ENCODE measurements at regions not wholly inside any gene's neighbourhood (a gene's known extent, or its start where the extent isn't known, plus 50 kb on each side); places are given as distances from the start of the nearest gene placed in this dataset.
A peak's percentile ranks its signal among the peaks of the same experiment; 100 is the strongest.
"Not testable (repeated sequence)": the region's sequence is repeated elsewhere in the genome, so short reads cannot be mapped to it uniquely, and the experiment has no call there.

DNA sequence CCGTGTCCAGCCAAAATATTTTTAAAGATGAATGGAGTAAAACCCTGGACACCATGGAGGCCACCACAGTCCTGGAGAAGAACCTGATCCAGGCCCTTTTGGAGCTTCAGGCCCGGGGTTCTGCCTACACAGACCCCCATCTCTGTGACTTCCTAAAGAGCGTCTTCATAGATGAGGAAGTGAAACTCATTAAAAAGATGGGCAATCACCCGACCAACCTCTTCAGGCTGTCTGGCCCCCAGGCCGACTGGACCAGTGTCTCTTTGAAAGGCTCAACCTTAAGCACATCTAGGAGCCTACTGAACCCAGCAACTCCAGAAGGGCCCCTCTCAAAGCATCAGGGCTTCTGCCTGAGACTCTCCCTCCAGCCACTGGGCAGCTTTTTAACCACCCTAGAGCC, 107.9 kb upstream of the FAM174B start:
- DNase-seq = no peak

DNA sequence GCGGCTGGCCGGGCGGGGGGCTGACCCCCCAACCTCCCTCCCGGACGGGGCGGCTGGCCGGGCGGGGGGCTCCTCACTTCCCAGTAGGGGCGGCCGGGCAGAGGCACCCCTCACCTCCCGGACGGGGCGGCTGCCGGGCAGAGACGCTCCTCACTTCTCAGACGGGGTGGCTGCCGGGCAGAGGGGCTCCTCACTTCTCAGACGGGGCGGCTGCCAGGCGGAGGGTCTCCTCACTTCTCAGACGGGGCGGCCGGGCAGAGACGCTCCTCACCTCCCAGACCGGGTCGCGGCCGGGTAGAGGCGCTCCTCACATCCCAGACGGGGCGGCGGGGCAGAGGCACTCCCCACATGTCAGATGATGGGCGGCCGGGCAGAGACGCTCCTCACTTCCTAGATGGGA, 112.6 kb upstream of the FAM174B start:
- not testable (repeated sequence) for DNase-seq

DNA sequence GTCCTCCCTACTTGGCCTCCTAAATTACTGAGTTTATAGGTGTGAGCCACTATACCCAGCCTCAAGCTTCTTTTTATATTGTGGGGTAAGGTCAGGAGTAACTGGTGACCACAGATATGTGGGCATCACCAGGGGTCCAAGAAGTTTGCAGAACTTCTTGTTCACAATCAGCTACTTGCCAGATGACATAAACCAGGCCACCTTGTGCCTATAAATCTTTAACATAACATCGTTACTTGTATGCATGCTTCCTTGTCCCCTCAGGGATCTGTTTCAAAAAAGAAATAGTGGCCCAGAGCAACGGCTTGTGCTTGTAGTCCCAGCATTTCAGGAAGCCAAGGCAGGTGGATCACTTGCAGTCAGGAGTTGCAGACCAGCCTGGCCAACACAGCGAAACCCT, 115.1 kb upstream of the FAM174B start:
- no peak for DNase-seq

DNA sequence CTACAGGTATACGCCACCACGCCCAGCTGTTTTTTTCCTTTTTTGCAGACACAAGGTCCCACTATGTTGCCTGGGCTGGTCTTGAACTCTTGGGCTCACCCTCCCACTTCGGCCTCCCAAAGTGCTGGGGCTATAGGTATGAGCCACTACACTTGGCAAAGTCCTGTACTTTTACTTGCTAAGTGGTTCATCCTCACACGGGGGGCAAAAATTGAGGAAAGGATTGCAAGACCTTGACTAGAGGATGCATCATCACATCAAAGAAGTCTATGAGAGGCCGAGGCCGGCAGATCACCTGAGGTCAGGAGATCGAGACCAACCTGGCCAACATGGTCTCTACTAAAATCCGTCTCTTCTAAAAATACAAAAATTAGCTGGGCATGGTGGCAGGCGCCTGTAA, 116.5 kb upstream of the FAM174B start:
- DNase-seq = no peak

DNA sequence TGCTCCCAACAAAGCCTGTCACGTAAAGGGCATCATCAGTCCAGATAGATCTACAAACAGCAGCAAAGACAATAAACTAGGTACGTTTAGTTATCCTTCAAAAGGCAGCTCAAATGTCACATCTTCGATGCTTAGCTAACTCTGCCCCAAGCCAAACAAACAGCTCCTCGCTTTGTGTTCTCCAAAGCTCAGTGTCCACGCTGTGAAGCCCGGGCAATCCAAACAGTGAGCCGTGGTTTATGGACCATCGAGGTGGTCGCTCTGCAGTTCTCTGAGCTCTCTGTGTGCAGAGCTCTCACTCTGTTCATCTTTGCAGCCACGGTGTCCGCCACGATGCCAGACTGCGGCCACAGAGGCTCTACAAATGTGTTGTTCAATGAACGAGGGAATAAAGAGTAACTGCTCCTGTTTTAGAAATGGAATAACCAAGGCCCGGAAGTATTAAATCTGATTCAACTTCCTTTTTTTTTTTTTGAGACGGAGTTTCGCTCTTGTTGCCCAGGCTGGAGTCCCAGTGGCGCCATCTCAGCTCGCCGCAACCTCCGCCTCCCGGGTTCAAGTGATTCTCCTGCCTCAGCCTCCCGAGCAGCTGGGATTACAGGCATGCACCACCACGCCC, 117.2 kb upstream of the FAM174B start:
- DNase-seq = no peak

DNA sequence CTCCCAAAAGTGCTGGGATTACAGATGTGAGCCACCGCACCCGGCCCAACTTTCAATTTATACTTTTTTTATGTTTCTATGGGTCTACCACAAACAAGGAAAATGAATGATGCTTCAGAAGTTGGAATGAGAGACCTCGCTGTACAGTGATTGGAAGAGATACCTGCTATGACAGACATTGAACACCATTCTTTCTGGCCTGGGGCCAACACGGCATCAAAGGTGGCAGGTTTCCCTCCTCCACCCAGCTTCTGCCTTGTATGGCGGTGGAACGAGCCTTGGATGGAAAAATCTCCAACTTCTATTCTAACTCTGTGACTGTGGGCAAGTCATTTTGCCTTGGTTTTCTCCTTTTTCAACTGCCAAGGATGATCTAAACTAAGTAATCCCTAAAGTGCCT, 117.8 kb upstream of the FAM174B start:
- no peak for DNase-seq

DNA sequence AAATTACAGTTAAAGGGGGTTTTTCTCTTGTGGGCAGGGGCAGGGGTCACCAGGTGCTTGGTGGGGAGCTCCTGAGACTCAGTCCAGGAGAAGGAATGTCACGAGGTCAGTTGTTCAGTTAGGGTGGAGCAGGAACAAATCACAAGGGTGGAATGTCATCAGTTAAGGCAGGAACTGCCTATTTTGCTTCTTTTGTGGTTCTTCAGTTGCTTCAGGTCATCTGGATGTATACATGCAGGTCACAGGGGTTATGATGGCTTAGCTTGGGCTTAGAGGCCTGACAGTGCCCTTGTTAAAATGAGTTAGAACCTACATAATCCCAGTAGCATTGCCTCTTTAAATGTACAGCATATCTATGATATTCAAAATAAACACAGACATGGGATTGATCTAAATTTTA, 120.2 kb upstream of the CHD2 start:
- DNase-seq = no peak

DNA sequence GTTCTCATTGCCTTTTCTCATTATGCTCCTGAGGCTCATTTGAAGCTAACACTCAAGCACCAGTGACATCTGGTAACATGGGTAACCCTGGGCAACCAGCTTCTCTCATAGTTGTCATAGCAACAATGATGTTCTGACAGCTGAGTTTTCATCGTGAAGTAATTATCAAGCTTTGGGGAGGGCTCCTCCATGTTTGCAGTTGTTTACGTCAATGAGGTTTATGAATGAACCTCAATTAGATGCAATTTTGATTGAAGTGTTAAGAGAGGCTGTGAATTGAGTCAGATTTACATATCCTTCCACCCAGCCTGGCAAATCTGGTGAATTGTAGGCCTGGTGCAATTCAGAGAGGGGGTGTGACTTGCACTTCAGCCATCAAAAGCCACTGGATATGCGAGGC, 119.3 kb upstream of the CHD2 start:
- no peak for DNase-seq

DNA sequence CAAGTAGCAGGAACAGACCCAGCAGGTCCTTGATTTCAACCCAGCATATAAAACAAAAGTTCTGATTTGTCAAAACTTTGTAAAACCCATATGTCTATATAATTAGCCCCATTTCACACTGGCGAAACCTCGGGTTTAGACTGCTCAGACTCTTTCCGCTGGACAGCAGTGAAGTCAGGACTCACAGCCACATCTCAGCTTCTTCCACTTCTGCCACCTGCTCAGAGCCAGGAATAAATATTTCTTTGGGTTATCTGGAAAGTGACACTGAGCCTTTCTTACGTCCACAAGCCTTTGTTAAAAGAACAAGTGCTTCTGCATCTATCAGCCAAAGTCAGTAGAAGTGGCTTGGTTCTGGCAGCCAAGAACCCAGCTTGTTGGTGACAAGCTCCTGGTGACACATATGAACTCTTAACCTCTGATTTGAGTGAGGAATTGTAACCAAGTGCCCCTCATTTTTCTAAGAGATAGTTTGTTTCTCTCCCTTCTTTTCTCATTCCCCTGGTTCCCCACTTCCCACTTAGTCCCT, 118.1 kb upstream of the CHD2 start:
- DNase-seq = no peak

DNA sequence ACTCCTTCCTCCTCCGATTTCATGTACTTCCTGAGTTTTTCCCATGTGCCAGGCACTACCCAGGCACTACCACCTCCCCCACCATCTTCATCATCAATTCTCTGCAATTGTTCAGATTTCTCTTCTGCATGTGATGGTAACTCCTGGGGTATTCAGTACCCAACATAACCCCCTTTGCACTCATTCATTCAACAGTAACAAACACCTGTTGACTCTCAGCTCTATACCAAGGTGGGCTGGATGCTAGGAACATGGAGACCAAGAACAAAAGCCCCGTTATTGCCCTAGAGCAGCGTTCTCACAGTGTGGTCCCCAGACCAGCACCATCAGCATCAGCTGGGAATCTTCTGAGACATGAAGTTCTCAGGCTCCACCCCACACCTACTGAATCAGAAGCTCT, 113.0 kb upstream of the CHD2 start:
- no peak for DNase-seq

DNA sequence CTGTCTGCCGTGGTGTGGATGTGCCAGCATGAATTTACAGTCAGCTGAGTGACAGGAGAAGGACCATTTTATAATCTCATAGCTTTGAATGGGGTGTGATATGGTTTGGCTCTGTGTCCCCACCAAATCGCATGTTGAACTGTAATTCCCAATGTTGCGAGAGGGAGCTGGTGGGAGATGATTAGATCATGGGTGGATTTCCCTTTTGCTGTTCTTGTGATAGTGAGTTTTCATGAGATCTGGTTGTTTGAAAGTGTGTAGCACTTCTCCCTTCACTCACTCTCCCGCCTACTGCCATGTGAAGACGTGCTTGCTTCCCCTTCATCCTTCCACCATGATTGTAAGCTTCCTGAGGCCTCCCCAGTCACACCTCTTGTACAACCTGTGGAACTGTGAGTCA, 111.9 kb upstream of the CHD2 start:
- DNase-seq = no peak

DNA sequence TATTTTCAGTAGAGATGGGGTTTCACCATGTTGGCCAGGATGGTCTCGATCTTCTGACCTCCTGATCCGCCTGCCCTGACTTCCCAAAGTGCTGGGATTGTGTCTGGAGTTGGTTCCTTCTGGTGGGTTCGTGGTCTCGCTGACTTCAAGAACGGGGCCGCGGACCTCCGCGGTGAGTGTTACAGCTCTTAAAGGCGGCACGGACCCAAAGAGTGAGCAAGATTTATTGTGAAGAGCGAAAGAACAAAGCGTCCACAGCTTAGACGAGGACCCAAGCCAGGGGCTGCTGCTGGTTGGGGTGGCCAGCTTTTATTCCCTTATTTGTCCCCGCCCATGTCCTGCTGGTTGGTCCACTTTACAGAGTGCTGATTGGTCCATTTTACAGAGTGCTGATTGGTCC, 111.3 kb upstream of the CHD2 start:
- DNase-seq = not testable (repeated sequence)

DNA sequence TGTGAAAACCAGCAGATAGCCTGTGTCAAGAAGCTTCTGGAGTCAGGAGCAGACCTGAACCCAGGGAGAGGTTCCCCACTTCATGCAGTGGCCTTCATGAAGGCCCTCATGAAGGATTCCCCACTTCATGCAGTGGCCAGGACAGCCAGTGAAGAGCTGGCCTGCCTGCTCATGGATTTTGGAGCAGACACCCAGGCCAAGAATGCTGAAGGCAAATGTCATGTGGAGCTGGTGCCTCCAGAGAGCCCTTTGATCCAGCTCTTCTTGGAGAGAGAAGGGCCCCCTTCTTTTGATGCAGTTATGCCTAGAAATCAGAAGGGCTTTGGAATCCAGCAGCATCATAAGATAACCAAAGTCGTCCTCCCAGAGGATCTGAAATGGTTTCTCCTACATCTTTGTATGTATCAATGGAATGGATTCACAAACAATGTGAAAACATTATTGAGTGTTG, 103.9 kb upstream of the CHD2 start:
- no peak for DNase-seq

DNA sequence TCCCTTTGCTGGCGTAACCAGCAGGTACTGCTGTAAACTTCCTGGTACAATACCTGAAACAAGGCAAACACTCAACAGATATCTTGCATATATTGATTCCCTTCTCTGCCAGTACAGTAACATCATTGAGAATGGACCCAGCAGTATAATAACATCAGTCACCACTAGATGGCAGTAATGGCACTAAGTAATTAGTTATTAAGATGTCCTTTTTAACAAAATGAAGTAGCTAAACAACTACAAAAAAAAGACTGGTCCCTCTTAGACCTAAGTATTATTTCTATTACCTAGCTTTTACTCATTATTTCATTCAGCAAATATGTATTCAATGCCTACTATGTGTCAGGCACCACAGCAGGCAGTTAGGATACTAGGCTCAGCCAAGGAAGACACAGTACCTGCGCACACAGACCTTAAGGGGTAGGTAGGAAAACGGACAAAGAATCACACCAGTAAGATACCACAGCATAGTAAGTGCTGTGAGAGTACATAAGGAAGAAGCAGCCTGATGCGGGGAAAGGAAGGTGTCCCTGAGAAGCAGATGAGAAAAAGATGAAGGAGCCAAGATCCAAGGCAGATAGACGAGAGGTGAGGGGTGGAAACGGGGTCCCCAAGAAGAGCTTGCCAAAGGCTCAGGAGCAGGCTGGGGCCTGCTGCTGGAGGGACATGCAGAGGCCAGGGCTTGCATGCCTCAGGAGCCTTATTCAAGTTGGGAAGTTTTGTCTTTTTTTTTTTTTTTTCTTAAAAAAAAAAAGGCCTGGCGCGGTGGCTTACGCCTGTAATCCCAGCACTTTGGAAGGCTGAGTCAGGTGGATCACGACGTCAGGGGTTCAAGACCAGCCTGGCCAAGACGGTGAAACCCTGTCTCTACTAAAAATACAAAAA, 102.7 kb upstream of the CHD2 start:
- DNase-seq = no peak

DNA sequence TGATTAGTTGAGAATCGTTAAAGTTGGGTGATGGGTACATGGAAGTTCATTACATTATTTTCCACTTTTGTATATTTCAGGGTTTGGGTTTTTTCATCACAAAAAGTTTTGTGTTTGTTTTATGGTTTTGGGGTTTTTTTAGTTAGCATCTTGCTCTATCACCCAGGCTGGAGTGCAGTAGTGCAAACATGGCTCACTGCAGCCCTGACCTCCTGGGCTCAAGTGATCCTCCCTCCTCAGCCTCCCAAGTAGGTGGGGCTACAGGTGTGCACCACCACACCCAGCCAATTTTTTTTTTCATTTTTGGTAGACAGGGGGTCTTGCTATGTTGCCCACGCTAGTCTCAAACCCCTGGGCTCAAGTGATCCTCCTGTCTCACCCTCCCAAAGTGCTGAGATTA, 100.1 kb upstream of the CHD2 start:
- DNase-seq = no peak

DNA sequence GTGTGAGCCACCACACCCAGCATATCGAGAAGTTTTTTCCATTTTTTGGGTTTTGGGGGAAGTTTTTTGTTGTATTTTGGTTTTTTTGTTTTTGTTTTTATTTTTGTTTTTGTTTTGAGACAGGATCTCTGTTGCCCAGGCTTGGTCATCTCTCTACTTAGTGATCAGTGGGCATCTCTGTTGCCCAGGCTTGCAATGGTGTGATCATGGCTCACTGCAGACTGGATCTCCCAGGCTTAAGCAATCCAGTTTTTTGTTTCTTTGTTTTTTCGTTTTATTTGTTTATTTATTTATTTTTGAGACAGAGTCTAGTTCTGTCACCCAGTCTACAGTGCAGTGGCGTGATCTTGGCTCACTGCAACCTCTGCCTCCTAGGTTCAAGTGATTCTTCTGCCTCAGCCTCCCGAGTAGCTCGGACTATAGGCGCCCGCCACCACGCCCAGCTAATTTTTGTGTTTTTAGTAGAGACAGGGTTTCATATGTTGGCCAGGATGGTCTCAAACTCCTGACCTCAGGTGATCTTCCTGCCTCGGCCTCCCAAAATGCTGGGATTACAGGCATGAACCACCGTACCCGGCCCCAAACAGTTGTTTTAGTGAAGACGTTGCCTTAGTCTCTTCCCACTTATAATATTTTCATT, 99.6 kb upstream of the CHD2 start:
- DNase-seq = not testable (repeated sequence)

DNA sequence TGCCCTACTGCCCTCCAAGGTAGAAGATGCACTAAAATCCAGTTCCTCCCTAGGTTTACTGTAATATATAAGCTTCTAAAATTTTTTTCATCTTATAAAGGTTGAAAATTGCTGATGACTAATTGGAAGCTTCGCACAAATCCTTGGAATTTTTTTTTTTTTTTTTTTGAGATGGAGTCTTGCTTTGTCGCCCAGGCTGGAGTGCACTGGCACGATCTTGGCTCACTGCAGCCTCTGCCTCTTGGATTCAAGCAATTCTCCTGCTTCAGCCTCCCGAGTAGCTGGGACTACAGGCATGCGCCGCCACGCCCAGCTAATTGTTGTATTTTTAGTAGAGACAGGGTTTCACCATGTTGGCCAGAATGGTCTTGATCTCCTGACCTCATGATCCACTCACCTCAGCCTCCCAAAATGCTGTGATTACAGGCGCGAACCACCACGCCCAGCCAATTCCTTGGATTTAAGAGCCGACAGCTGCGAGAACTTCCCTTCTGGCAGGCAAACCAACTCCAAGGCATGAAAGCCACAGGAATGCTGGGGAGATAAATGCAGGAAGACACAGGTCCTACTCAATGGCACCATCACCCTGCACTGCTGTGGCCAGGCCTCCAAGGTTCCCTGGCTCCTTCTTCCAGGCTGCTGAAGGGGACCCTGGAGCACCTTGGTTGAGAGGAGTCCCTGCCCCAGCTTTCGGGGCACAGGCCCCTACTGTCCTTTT, 98.9 kb upstream of the CHD2 start:
- DNase-seq = not testable (repeated sequence)

DNA sequence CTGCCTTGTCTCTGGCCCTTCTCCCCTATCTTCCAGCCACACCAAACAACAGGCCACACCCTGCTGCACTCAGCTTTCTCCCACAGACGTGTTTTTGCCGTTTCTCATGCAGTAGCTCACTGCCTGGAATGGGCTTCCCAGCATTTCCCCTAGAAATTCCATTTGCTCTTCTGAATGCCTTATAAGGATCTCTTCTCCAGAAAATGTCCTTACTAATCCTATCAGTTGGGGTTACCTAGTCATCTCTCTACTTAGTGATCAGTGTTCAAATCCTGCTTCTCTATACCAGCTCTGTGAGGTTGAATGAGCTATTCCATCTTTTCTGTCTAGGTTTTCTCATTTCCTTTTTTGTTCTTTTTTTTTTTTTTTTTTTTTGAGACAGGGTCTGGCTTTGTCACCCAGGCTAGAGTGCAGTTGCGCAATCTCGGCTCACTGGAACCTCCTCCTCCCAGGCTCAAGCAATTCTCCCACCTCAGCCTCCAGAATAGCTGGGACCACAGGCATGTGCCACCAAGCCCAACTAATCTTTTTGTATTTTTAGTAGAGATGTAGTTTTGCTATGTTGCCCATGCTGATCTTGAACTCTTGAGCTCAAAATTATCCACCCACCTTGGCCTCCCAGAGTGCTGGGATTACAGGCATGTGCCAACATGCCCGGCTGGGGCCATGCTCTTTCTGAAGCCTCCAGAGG, 98.2 kb upstream of the CHD2 start:
- no peak for DNase-seq

DNA sequence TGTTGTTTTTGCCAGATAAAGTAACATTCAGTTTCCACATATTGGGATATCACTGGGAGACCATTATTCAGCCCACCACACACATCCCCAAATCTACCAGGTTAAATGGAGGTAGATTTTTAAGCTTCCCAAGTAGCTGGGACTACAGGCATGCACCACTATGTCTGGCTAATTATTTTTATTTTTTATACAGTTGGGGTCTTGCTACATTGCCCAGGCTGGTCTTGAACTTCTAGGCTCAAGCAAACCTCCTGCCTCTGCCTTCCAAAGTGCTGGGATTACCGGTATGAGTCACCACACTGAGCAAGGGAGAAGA, 96.6 kb upstream of the CHD2 start:
- DNase-seq = no peak

DNA sequence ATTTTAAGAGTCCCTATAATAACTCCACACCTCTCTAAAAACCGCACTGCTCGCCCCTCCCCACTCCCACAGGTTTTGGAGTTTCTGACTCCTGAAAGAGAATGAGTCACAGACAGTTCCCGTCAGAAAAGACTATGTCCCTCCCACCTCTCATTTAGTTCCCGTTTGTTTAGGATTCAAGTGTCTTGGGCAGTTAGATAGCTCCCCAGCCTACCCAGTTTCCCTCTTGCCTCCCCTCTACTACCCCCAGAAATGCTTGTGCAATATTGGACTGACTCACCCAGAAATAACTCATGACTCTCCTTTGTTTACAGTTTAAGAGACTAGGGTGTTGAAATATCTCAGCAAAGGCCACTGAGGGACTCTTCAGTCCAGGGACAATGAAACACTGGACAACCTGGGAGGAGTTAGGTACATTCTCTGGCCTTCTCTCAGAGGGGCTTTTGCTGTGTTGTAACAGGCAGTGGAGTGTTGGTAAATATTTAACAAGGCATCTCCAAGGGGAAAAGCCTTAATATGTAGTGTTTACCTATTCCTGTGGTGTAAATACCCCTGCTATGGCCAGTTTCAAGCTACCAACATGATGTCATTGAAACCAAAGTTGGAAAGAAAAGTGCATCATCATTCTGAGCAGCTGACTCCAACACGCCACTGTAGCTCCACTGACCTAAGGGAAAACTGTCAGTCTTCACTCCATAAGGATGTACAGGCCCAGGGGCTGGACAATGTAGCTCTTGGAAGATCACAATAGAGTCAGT, 96.1 kb upstream of the CHD2 start:
- DNase-seq = peak; percentile 26

DNA sequence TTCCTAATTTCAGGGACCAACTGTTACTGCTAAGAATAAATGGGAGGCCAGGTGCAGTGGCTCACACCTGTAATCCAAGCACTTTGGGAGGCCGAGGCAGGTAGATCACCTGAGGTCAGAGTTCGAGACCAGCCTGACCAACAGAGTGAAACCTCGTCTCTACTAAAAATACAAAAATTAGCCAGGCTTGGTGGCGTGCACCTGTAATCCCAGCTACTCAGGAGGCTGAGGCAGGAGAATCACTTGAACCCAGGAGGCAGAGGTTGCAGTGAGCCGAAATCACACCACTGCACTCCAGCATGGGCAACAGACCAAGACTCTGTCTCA, 95.6 kb upstream of the CHD2 start:
- not testable (repeated sequence) for DNase-seq
